HG03108 (cell line): ENCODE measurements at regions not wholly inside any gene's neighbourhood (a gene's known extent, or its start where the extent isn't known, plus 50 kb on each side); places are given as distances from the start of the nearest gene placed in this dataset.

Experiments
- ATAC-seq: cut with Tn5 transposase; IDR thresholded peaks from one replicate; pipeline ENCODE4 v1.9.1; 2021; ENCODE audit warnings: moderate library complexity; ENCODE audit not compliant: unreplicated experiment

DNA sequence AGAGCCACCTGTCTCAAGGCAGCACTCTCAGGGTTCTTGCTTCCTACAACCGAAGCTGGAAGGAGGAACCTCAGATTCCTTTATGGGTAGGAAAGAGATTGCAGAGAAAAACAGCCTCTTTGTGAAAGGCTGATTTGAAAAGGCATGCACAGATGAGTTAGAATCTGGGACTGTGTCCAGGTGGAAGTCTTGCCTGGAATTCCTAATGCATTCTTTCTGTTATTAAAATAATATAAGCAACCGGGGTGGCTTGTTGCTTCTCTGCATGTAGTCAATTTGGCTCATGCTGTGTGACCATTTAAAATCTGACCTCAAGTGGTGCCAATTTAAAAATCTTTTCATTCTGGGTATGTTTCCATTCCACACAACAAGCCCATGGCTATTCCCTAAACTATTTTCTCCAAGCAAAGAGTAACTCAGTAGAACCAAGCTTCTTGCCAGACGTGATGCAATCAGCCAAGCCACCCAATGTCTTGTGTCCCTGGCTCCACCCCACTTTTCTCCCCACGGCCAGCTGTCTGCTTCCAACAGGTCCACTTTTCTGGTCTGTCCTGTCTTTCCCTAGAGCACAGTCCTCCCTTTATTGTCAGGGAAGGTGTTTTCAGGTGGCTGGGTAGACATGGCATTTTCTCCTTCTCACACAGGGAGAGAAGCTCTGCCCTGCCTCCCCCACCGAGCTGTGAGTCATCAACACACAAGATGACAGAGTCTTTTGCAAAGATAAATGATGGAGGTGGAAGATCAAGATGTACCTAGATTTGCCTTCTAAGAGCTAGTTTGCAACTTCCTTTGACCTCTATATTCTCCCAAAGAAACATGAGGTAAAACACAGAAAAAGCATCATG, 394.3 kb downstream of the FOXO1 start:
- no peak for ATAC-seq

- no peak for ATAC-seq
These were observed 393.7 kb downstream of the FOXO1 start for GRCh38 chr13:40272776-40273139.

GRCh38 chr13:40273253-40274025, 393.0 kb downstream of the FOXO1 start:
- no peak for ATAC-seq

GRCh38 chr13:40274103-40274502, 392.3 kb downstream of the FOXO1 start:
- ATAC-seq = no peak

GRCh38 chr13:40275155-40275554, 391.3 kb downstream of the FOXO1 start:
- ATAC-seq = no peak

- ATAC-seq = no peak
These were observed 390.8 kb downstream of the FOXO1 start for GRCh38 chr13:40275636-40276035.

GRCh38 chr13:40283666-40284065, 382.8 kb downstream of the FOXO1 start:
- ATAC-seq = no peak

DNA sequence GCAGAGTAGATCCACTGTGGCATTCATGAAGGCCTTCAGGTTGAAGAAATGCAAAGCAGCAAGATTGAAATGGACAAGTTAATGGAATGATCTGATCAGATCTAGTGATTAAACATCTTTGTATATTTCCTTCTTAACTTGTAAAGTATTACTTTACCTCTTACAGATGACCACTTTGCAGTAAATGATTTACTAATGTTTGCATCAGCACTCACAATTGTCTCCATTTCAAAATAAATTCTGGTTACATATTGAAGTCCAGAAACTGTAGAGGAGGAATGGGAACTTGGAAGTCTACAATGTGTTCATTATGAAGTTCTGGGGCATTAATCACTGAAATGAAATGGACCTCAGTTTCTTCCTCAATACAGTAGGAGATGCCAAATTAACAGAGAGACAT, 380.8 kb downstream of the FOXO1 start:
- ATAC-seq = no peak

- no peak for ATAC-seq
These were observed 379.0 kb downstream of the FOXO1 start for GRCh38 chr13:40287428-40287827.

DNA sequence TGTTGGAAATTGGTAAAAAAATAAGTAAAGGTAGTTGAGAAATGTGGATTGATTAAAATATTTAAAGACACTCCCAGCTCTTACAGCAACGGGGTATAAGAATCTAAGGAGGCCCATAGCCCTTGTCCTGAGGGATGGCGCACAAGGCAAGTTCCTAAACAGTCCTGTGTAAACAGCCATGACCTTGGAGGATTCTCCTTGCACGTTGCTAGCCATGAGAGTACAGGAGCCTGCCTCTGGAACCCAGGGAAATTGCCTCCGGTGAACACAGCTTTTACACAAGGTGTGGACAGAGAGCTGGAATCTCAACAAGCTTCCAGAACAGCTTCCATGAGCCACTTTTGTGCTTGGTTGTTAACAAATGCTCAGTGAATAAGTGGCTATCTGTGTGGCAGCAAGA, 378.2 kb downstream of the FOXO1 start:
- ATAC-seq = no peak

GRCh38 chr13:40290758-40291157, 375.7 kb downstream of the FOXO1 start:
- no peak for ATAC-seq

DNA sequence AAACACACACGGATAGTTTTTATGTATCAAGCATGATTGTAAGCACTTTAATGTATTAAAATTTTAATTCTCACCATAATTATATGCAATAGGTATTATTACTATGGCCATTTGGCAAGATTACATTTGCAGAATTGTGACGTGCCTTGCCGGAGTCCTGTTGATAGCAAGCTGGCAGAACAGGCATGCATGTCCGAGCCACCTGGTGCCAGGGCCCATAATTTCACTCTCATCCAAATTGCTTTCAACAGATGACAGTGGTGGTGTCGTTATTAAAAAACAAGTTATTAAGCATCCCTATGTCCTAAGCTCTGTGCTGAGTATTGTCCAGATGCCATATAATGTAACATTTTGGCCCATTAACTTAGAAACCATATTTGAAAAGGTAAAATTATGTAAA, 374.3 kb downstream of the FOXO1 start:
- no peak for ATAC-seq

GRCh38 chr13:40292536-40292935, 373.9 kb downstream of the FOXO1 start:
- no peak for ATAC-seq

- no peak for ATAC-seq
These were observed 364.1 kb downstream of the FOXO1 start for GRCh38 chr13:40302351-40302750.

GRCh38 chr13:40304391-40304790, 362.1 kb downstream of the FOXO1 start:
- ATAC-seq = no peak

- ATAC-seq = no peak
These were observed 359.6 kb downstream of the FOXO1 start for GRCh38 chr13:40306817-40307216.

DNA sequence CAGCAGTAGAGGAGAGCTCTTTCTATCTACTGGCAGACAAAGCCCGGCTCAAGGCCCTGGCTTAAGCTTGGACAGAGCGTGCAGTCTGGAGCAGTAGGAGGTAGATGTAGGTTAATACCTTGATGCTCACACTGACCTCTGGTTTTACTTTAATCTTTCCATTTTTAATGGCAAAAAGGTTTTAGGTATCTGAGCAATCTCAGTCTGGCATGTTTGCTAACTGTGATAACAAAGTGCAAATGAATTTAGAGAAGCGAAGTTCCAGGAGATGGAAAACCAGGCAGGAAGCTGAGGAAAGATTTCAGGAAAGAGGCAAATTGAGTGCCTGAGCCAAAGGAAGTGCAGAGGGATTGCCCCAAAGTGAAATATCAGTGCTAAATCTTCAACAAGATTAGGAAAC, 356.6 kb downstream of the FOXO1 start:
- ATAC-seq = no peak

- ATAC-seq = no peak
These were observed 354.9 kb downstream of the FOXO1 start for GRCh38 chr13:40311356-40312101.

GRCh38 chr13:40313269-40314200, 352.9 kb downstream of the FOXO1 start:
- ATAC-seq = no peak

- no peak for ATAC-seq
These were observed 350.9 kb downstream of the FOXO1 start for GRCh38 chr13:40315416-40316064.
